Brain microvascular endothelial cell (primary cell): ENCODE measurements at regions not wholly inside any gene's neighbourhood (a gene's known extent, or its start where the extent isn't known, plus 50 kb on each side); places are given as distances from the start of the nearest gene placed in this dataset.

Experiments used
- DNase-seq: peaks from one replicate; pipeline ENCODE4 v3.0.0-alpha.2; 2020
- H3K27ac ChIP-seq: fragments of 250-450 bp; sonication (Bioruptor Pico); 2 replicates; pipeline ENCODE4 v1.5.1; 2020; ENCODE audit warnings: mild to moderate bottlenecking, moderate library complexity
- H3K27me3 ChIP-seq: fragments of 250-450 bp; sonication (Bioruptor Pico); replicated peaks from 2 replicates; pipeline ENCODE4 v1.5.1; 2020; ENCODE audit warnings: mild to moderate bottlenecking
- H3K36me3 ChIP-seq: fragments of 250-450 bp; sonication (Bioruptor Pico); replicated peaks from 2 replicates; pipeline ENCODE4 v1.5.1; 2020; ENCODE audit warnings: mild to moderate bottlenecking
- H3K4me3 ChIP-seq: 2 replicates; pipeline ENCODE4 v1.5.1; 2011; ENCODE audit warnings: low read depth, mild to moderate bottlenecking, control low read depth, low read length, moderate library complexity
- CTCF ChIP-seq: IDR thresholded peaks from 2 replicates; pipeline ENCODE4 v1.5.1; 2011; ENCODE audit warnings: low read depth, mild to moderate bottlenecking, moderate library complexity, low read length, control low read depth, inconsistent platforms; ENCODE audit errors: missing control alignments
- in situ Hi-C: cut with HindIII; loops from 2 replicates; pipeline ENCODE4 v1.10.0; 2017; ENCODE audit warnings: low sequenced_read_pairs, low pct_ligation_motif_present

- Histone ChIP-seq H3K36me3 (no peaks in the 10 kb centered on the region), H3K27ac (no peak overlapping the region), H3K4me3 (no peak overlapping the region), H3K27me3 (no peaks in the 10 kb centered on the region)
- in situ Hi-C loops, result no loop called here
- TF ChIP-seq CTCF, result no peak
- no peak for DNase-seq
These were observed 688.8 kb upstream of the PIK3C3 start for GRCh38 chr18:41266204-41266603.

- TF ChIP-seq CTCF, result no peak
- Histone ChIP-seq H3K4me3 (no peak overlapping the region), H3K27ac (no peak overlapping the region), H3K36me3 (no peaks in the 10 kb centered on the region), H3K27me3 (no peaks in the 10 kb centered on the region)
- in situ Hi-C loops, result no loop called here
- no peak for DNase-seq
These were observed 690.0 kb upstream of the PIK3C3 start for GRCh38 chr18:41265047-41265446.

GRCh38 chr18:41263956-41264355, 691.1 kb upstream of the PIK3C3 start:
- Histone ChIP-seq H3K36me3 (no peaks in the 10 kb centered on the region), H3K4me3 (no peak overlapping the region), H3K27ac (no peak overlapping the region), H3K27me3 (no peaks in the 10 kb centered on the region)
- in situ Hi-C loops, result no loop called here
- no peak for DNase-seq
- TF ChIP-seq CTCF, result no peak

- no peak for TF ChIP-seq CTCF
- in situ Hi-C loops, result no loop called here
These were observed 692.3 kb upstream of the PIK3C3 start for GRCh38 chr18:41262688-41263087.

GRCh38 chr18:41244591-41245037, 710.4 kb upstream of the PIK3C3 start:
- no peak for TF ChIP-seq CTCF

More at GRCh38 chr18:41262688-41263087, 692.3 kb upstream of the PIK3C3 start:
- DNase-seq, result no peak
- Histone ChIP-seq H3K4me3 (no peak overlapping the region), H3K27ac (no peak overlapping the region), H3K36me3 (no peaks in the 10 kb centered on the region), H3K27me3 (no peaks in the 10 kb centered on the region)

GRCh38 chr18:41237317-41237716, 717.7 kb upstream of the PIK3C3 start:
- in situ Hi-C loops, result no loop called here
- Histone ChIP-seq H3K36me3 (no peaks in the 10 kb centered on the region), H3K27ac (no peak overlapping the region), H3K27me3 (no peaks in the 10 kb centered on the region), H3K4me3 (no peak overlapping the region)
- no peak for DNase-seq
- TF ChIP-seq CTCF, result no peak

More at GRCh38 chr18:41244591-41245037, 710.4 kb upstream of the PIK3C3 start:
- no peak for DNase-seq
- H3K36me3 ChIP-seq, result no peaks in the 10 kb centered on the region
- no peak overlapping the region for H3K27ac ChIP-seq
- in situ Hi-C loops, result no loop called here
- no peaks in the 10 kb centered on the region for H3K27me3 ChIP-seq
- H3K4me3 ChIP-seq, result no peak overlapping the region
